OCI-LY3 (cell line): ENCODE measurements at regions not wholly inside any gene's neighbourhood (a gene's known extent, or its start where the extent isn't known, plus 50 kb on each side); places are given as distances from the start of the nearest gene placed in this dataset.
A peak's percentile ranks its signal among the peaks of the same experiment; 100 is the strongest.

Experiments used
- H2AFZ ChIP-seq: fragments of 200-600, 300-600 bp; shearing (Covaris generic); 2 replicates; pipeline ENCODE4 v1.6.0; 2014; ENCODE audit warnings: antibody characterized with exemption, low read depth, low read length
- H3K27ac ChIP-seq: fragments of 200-600, 300-600 bp; sonication (generic); 2 replicates; pipeline ENCODE4 v1.5.1; 2014; ENCODE audit warnings: mild to moderate bottlenecking, low read length, moderate library complexity, mixed read lengths
- H3K27me3 ChIP-seq: fragments of 200-600, 300-600 bp; sonication (generic); 2 replicates; pipeline ENCODE4 v1.6.1; 2014; ENCODE audit warnings: low read depth, low read length, mixed read lengths
- H3K36me3 ChIP-seq: fragments of 200-600, 300-600 bp; sonication (generic); replicated peaks from 2 replicates; pipeline ENCODE3; 2014; ENCODE audit warnings: low read depth, low read length, mixed read lengths
- H3K4me1 ChIP-seq: fragments of 300-600, 200-600 bp; sonication (generic); 2 replicates; pipeline ENCODE4 v1.6.1; 2014; ENCODE audit warnings: low read length, mixed read lengths
- H3K4me2 ChIP-seq: fragments of 200-600, 300-600 bp; sonication (generic); 2 replicates; pipeline ENCODE4 v1.6.1; 2014; ENCODE audit warnings: low read length, mixed read lengths
- H3K4me3 ChIP-seq: fragments of 300-600, 200-600 bp; sonication (generic); 2 replicates; pipeline ENCODE4 v1.5.1; 2014; ENCODE audit warnings: antibody characterized with exemption, mild to moderate bottlenecking, low read length, moderate library complexity
- H3K79me2 ChIP-seq: fragments of 300-600, 200-600 bp; shearing (Covaris generic); 2 replicates; pipeline ENCODE4 v1.6.1; 2014; ENCODE audit warnings: mild to moderate bottlenecking, low read length, mixed read lengths
- H3K9ac ChIP-seq: fragments of 300-600, 200-600 bp; shearing (Covaris generic); 2 replicates; pipeline ENCODE4 v1.6.0; 2014; ENCODE audit warnings: mild to moderate bottlenecking, low read length, moderate library complexity
- H3K9me3 ChIP-seq: fragments of 200-600, 300-600 bp; shearing (Covaris generic); 2 replicates; pipeline ENCODE4 v1.6.1; 2014; ENCODE audit warnings: low read length, mixed read lengths; ENCODE audit not compliant: insufficient read depth
- H4K20me1 ChIP-seq: fragments of 200-600, 300-600 bp; sonication (generic); 2 replicates; pipeline ENCODE4 v1.6.1; 2016; ENCODE audit warnings: low read length, mixed read lengths; ENCODE audit not compliant: insufficient read depth
- EZH2phosphoT487 ChIP-seq: fragments of 200-600 bp; shearing (Covaris generic); IDR thresholded peaks from 2 replicates; pipeline ENCODE4 v1.6.1; 2018; ENCODE audit warnings: antibody characterized with exemption, mixed run types, low read depth
- TF ChIP-seq, protein P1 (sequence below): fragments of 200-600, 300-600 bp; sonication (generic); IDR thresholded peaks from 2 replicates; pipeline ENCODE4 v1.5.1; 2014; ENCODE audit warnings: antibody characterized with exemption, low read length, low read depth

DNA sequence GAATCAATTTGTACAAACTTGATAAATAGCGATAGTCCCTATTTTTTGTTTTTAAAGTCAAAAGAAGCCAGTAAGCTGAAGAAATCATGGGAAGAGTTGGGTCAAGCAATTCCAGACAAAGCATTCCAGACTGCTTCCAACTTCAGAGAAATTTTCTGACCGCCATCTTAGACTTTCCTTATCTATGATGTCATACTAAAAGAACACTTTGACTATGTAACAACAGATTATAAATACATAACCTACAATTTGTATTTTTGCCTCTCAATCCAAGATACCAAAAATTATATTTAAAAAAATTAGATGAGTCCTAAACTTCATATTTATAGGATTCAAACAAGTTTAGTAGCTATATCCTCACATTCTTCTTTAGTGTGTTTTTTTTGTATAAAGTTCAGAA is 286.2 kb upstream of the KCNH8 start:
- no peaks in the 10 kb centered on the region for H3K36me3 ChIP-seq
- TF ChIP-seq, protein P1, sequence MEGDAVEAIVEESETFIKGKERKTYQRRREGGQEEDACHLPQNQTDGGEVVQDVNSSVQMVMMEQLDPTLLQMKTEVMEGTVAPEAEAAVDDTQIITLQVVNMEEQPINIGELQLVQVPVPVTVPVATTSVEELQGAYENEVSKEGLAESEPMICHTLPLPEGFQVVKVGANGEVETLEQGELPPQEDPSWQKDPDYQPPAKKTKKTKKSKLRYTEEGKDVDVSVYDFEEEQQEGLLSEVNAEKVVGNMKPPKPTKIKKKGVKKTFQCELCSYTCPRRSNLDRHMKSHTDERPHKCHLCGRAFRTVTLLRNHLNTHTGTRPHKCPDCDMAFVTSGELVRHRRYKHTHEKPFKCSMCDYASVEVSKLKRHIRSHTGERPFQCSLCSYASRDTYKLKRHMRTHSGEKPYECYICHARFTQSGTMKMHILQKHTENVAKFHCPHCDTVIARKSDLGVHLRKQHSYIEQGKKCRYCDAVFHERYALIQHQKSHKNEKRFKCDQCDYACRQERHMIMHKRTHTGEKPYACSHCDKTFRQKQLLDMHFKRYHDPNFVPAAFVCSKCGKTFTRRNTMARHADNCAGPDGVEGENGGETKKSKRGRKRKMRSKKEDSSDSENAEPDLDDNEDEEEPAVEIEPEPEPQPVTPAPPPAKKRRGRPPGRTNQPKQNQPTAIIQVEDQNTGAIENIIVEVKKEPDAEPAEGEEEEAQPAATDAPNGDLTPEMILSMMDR: no peak
- TF ChIP-seq EZH2phosphoT487: no peak
- H3K4me1 ChIP-seq: 0 out of 2 replicates have a peak, but pooled peaks cover 3% of the 10 kb centered on the region

DNA sequence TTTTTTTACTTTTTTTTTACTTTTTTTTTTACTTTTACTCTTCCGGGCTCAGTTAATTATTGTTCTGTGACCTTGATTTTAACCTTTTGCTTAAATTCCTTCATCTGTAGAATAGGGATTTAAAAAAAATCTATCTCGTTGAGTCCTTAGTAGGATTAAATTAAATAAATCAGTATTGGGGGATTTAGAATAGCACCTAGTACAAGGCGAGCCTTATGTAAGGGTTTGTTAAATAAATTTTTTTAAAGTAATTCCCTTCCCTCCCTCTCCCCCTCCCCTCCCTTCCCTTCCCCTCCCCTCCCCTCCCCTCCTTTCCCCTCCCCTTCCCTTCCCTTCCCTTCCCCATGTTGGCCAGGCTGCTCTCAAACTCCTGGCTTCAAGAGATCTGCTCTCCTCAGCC is 287.2 kb upstream of the KCNH8 start:
- Histone ChIP-seq H3K27ac (no peak overlapping the region), H2AFZ (no peak overlapping the region), H4K20me1 (no peaks in the 10 kb centered on the region), H3K79me2 (no peaks in the 10 kb centered on the region), H3K4me1 (0 out of 2 replicates have a peak, but pooled peaks cover 3% of the 10 kb centered on the region), H3K4me3 (no peak overlapping the region), H3K9ac (no peak overlapping the region), H3K36me3 (no peaks in the 10 kb centered on the region), H3K9me3 (no peaks in the 10 kb centered on the region), H3K4me2 (no peak overlapping the region), H3K27me3 (no peaks in the 10 kb centered on the region)
- TF ChIP-seq, protein P1: no peak
- TF ChIP-seq EZH2phosphoT487: no peak

More for the DNA sequence above, 286.2 kb upstream of the KCNH8 start:
- no peaks in the 10 kb centered on the region for H3K27me3 ChIP-seq
- no peak overlapping the region for H3K9ac ChIP-seq
- no peak overlapping the region for H3K4me2 ChIP-seq
- no peak overlapping the region for H2AFZ ChIP-seq
- H3K4me3 ChIP-seq: no peak overlapping the region
- no peaks in the 10 kb centered on the region for H3K9me3 ChIP-seq
- no peaks in the 10 kb centered on the region for H4K20me1 ChIP-seq
- no peaks in the 10 kb centered on the region for H3K79me2 ChIP-seq
- no peak overlapping the region for H3K27ac ChIP-seq

DNA sequence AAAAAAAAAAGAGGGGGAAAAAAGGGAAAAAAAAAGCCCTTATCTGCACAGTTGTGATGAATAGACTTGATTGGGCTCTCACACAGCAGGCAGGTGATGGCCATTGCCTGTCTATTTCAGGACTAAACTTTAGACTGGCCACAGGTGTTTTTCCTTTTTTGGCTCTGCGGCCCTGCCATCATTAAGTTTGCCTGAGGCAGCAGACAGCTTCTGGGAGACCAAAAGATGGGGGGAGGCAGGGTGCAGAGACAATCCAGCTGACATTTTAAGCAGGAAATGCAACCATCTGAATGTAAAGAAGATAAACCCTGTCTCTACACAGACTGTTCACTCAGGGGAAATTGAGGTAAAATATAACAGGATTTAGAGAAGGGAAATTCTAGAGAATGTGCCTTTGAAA is 295.0 kb upstream of the KCNH8 start:
- H3K79me2 ChIP-seq: no peaks in the 10 kb centered on the region
- no peak overlapping the region for H3K9ac ChIP-seq
- no peak overlapping the region for H2AFZ ChIP-seq
- no peaks in the 10 kb centered on the region for H3K27me3 ChIP-seq
- H4K20me1 ChIP-seq: no peaks in the 10 kb centered on the region
- TF ChIP-seq, protein P1: no peak
- no peak for TF ChIP-seq EZH2phosphoT487
- no peak overlapping the region for H3K4me2 ChIP-seq
- no peaks in the 10 kb centered on the region for H3K9me3 ChIP-seq
- H3K4me1 ChIP-seq: no peaks in the 10 kb centered on the region
- H3K27ac ChIP-seq: no peak overlapping the region
- no peaks in the 10 kb centered on the region for H3K36me3 ChIP-seq
- no peak overlapping the region for H3K4me3 ChIP-seq

DNA sequence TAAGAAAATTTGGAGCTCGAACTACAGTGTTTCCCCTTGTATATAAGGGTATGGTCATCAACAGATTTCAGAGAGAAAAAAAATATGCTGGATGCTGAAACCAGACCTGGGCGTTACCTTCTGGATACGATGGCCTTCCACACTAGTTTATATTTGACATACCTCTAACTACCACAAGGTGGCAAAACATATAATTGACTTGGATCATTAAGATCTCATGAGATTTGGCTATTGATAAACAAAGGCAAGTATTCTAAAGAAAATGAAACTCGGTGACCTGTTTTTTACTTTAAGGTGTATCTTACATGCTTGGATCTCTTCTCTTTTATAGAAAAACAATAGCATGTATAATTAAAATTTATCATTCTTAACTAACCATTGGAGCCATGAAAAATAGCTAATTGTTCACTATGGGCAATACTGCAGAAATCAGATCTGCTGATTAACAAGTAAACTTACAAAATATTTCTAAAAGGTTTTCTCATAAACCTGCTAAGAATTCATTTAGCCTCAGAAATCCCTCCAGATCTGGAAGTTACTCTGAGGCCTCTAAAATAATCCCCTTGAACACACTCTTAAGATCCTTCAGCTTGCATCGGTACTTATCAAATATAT is 300.6 kb upstream of the KCNH8 start:
- Histone ChIP-seq H3K79me2 (no peaks in the 10 kb centered on the region), H3K27me3 (no peaks in the 10 kb centered on the region), H4K20me1 (no peaks in the 10 kb centered on the region), H3K4me2 (0 out of 2 replicates have a peak overlapping the region, but pooled peaks have one; percentile 2), H2AFZ (no peak overlapping the region), H3K4me3 (no peak overlapping the region), H3K9ac (no peak overlapping the region), H3K27ac (no peak overlapping the region), H3K36me3 (no peaks in the 10 kb centered on the region), H3K4me1 (peaks cover 11% of the 10 kb centered on the region), H3K9me3 (no peaks in the 10 kb centered on the region)
- TF ChIP-seq, protein P1: peak; percentile 68
- no peak for TF ChIP-seq EZH2phosphoT487
